GM13976 (cell line): ENCODE measurements at regions not wholly inside any gene's neighbourhood (a gene's known extent, or its start where the extent isn't known, plus 50 kb on each side); places are given as distances from the start of the nearest gene placed in this dataset.

Experiments used
- DNase-seq: peaks from one replicate; pipeline ENCODE4 v3.0.0; 2012; ENCODE audit warnings: low spot score
- CTCF ChIP-seq: IDR thresholded peaks from 2 replicates; pipeline ENCODE4 v1.5.1; 2012; ENCODE audit warnings: borderline replicate concordance, mild to moderate bottlenecking; ENCODE audit not compliant: insufficient read depth; ENCODE audit errors: extremely low read depth, missing control alignments, control extremely low read depth
- in situ Hi-C: fragments of 300-500 bp; cut with MboI; formaldehyde crosslinking; loops from one replicate; pipeline ENCODE4 v1.12.0; 2022; ENCODE audit warnings: low sequenced_read_pairs, mixed read lengths, inconsistent platforms; ENCODE audit not compliant: unreplicated experiment

GRCh38 chr3:194013928-194014327 is 122.0 kb upstream of the HES1 start:
- TF ChIP-seq CTCF, result no peak
- no peak for DNase-seq
- in situ Hi-C loops, result no loop called here

- DNase-seq, result no peak
- TF ChIP-seq CTCF, result no peak
- in situ Hi-C loops, result no loop called here
These were observed 121.2 kb upstream of the HES1 start for GRCh38 chr3:194014756-194015155.

GRCh38 chr3:194019398-194020165 is 116.4 kb upstream of the HES1 start:
- in situ Hi-C loops, result no loop called here
- no peak for DNase-seq
- no peak for TF ChIP-seq CTCF

- TF ChIP-seq CTCF, result no peak
- in situ Hi-C loops, result no loop called here
- no peak for DNase-seq
These were observed 113.9 kb upstream of the HES1 start for GRCh38 chr3:194022052-194022451.

GRCh38 chr3:194022816-194023215 is 113.1 kb upstream of the HES1 start:
- no peak for TF ChIP-seq CTCF
- in situ Hi-C loops, result no loop called here
- DNase-seq, result no peak

GRCh38 chr3:194023501-194024280 is 112.3 kb upstream of the HES1 start:
- in situ Hi-C loops, result no loop called here
- TF ChIP-seq CTCF, result no peak
- DNase-seq, result no peak

GRCh38 chr3:194025119-194025518 is 110.8 kb upstream of the HES1 start:
- in situ Hi-C loops, result no loop called here
- DNase-seq, result no peak
- no peak for TF ChIP-seq CTCF
